A673 (cell line): ENCODE measurements at regions not wholly inside any gene's neighbourhood (a gene's known extent, or its start where the extent isn't known, plus 50 kb on each side); places are given as distances from the start of the nearest gene placed in this dataset.
A peak's percentile ranks its signal among the peaks of the same experiment; 100 is the strongest.

Experiments used
- BruUV-seq: library from RNA; stranded (reverse); fragments of 400-500 nt; replicated peaks from 2 replicates; lab custom pipeline; 2021; lab: Mats Ljungman, UMichigan
- CTCF ChIA-PET: fragments of 300-600 bp; sonication (Branson Sonifier 250); formaldehyde crosslinking; loops from one replicate; lab custom pipeline; 2022; ENCODE audit warnings: antibody characterized with exemption; lab: Charles Lee
- POLR2A ChIA-PET: fragments of 300-600 bp; sonication (Branson Sonifier 250); formaldehyde crosslinking; loops from one replicate; lab custom pipeline; 2022; ENCODE audit warnings: antibody characterized with exemption; ENCODE audit not compliant: low non-redundant PET; lab: Charles Lee
- DNase-seq: peaks from one replicate; pipeline ENCODE4 v3.0.0-alpha.2; 2015; ENCODE audit warnings: low spot score
- H3K27ac ChIP-seq: fragments of 200-600 bp; sonication (generic); 2 replicates; pipeline ENCODE4 v1.5.1; 2016; ENCODE audit warnings: mixed run types, low read depth, mild to moderate bottlenecking, mixed read lengths, antibody characterized with exemption, low read length; ENCODE audit not compliant: poor library complexity, severe bottlenecking
- H3K27me3 ChIP-seq: fragments of 200-600 bp; sonication (generic); replicated peaks from 2 replicates; pipeline ENCODE4 v1.6.1; 2017; ENCODE audit warnings: mixed run types, low read depth, mild to moderate bottlenecking, mixed read lengths, antibody characterized with exemption, low read length; ENCODE audit not compliant: insufficient read depth, poor library complexity
- H3K36me3 ChIP-seq: fragments of 200-600 bp; sonication (generic); 2 replicates; pipeline ENCODE4 v1.6.1; 2016; ENCODE audit warnings: mixed run types, mild to moderate bottlenecking, mixed read lengths, antibody characterized with exemption, low read length; ENCODE audit not compliant: insufficient read depth, poor library complexity, severe bottlenecking
- H3K4me1 ChIP-seq: fragments of 200-600 bp; sonication (generic); 2 replicates; pipeline ENCODE4 v1.6.1; 2017; ENCODE audit warnings: mixed run types, mild to moderate bottlenecking, mixed read lengths, antibody characterized with exemption, low read length; ENCODE audit not compliant: insufficient read depth, poor library complexity, severe bottlenecking
- H3K4me3 ChIP-seq: fragments of 200-600 bp; sonication (generic); 2 replicates; pipeline ENCODE4 v1.5.1; 2016; ENCODE audit warnings: low read depth, mixed run types, mild to moderate bottlenecking, mixed read lengths, low read length; ENCODE audit not compliant: poor library complexity, severe bottlenecking
- H3K9me3 ChIP-seq: fragments of 200-600 bp; sonication (generic); 2 replicates; pipeline ENCODE4 v1.6.1; 2016; ENCODE audit warnings: mixed run types, low read depth, mild to moderate bottlenecking, mixed read lengths, antibody characterized with exemption, low read length; ENCODE audit not compliant: poor library complexity, severe bottlenecking
- EZH2 ChIP-seq: fragments of 200-600 bp; sonication (generic); IDR thresholded peaks from 2 replicates; pipeline ENCODE4 v1.6.1; 2017; ENCODE audit warnings: borderline replicate concordance, low read depth, mild to moderate bottlenecking, mixed read lengths, antibody characterized with exemption, low read length; ENCODE audit not compliant: poor library complexity, severe bottlenecking
- intact Hi-C: fragments of 100-400 bp; cut with micrococcal nuclease; formaldehyde crosslinking; loops from one replicate; pipeline ENCODE4 v1.10.0; 2022; ENCODE audit not compliant: unreplicated experiment
- TF ChIP-seq, protein P1 (sequence below): fragments of 300-800, 200-600 bp; sonication (generic); conservative IDR thresholded peaks from 2 replicates; pipeline ENCODE4 v1.5.1; 2017; ENCODE audit warnings: low read depth, mild to moderate bottlenecking, antibody characterized with exemption, low read length, moderate library complexity, mixed read lengths

DNA sequence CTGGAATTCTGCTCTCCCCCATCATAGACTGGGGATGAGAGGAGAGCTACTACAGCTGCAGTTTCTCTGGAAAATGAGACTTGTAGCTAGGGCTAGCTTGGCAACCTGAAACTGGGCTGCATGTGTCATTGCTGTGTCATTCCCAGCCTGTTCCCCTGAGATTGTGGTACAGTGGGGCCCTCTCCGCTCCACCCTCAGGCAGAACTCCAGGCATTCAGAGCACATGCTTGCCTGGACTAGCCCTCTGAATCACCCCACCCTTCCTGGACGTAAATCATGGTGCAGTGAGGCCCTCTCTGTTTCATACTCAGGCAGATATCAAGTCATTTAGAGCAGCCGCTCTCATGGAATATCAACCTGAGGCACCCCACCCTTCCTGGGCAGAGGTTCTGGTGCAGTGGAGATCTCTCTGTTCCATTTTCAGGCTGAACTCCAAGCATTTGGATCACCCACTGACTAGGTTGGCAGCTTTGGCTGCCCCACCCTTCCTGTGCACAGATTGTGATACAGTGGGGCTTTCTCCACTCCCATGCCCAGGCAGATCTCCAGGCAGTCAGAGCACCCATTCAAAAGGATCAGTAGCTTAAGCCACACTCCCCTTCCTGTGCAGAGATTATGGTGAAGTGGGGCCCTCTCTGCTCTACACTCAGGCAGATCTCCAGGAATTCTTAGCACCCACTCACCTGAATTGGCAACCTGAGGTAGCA lies 274.4 kb downstream of the C11orf87 start:
- no peak for DNase-seq
- BruUV-seq, result no TSS peak
- no peaks in the 10 kb centered on the region for H3K4me1 ChIP-seq
- H3K4me3 ChIP-seq, result no peak overlapping the region
- ChIA-PET POLR2A (interaction anchor here (0.6 kb wide), 1 partner anchor 21 kb away, joined by 5 read pairs; no protein-coding TSS in a partner anchor), CTCF (interaction anchor here (0.6 to 1.1 kb wide), 3 partner anchors 243 to 998 kb away, joined by 3 to 11 read pairs (median 7); no protein-coding TSS in a partner anchor)
- H3K36me3 ChIP-seq, result no peaks in the 10 kb centered on the region
- H3K27ac ChIP-seq, result no peak overlapping the region
- no peak for TF ChIP-seq EZH2
- TF ChIP-seq, protein P1, sequence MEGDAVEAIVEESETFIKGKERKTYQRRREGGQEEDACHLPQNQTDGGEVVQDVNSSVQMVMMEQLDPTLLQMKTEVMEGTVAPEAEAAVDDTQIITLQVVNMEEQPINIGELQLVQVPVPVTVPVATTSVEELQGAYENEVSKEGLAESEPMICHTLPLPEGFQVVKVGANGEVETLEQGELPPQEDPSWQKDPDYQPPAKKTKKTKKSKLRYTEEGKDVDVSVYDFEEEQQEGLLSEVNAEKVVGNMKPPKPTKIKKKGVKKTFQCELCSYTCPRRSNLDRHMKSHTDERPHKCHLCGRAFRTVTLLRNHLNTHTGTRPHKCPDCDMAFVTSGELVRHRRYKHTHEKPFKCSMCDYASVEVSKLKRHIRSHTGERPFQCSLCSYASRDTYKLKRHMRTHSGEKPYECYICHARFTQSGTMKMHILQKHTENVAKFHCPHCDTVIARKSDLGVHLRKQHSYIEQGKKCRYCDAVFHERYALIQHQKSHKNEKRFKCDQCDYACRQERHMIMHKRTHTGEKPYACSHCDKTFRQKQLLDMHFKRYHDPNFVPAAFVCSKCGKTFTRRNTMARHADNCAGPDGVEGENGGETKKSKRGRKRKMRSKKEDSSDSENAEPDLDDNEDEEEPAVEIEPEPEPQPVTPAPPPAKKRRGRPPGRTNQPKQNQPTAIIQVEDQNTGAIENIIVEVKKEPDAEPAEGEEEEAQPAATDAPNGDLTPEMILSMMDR, result no peak
- H3K27me3 ChIP-seq, result peaks cover 4% of the 10 kb centered on the region
- intact Hi-C loops, result loop anchor here (10.0 kb wide), 1 partner anchor 822 kb away; no protein-coding TSS in a partner anchor
- peaks cover 4% of the 10 kb centered on the region for H3K9me3 ChIP-seq

DNA sequence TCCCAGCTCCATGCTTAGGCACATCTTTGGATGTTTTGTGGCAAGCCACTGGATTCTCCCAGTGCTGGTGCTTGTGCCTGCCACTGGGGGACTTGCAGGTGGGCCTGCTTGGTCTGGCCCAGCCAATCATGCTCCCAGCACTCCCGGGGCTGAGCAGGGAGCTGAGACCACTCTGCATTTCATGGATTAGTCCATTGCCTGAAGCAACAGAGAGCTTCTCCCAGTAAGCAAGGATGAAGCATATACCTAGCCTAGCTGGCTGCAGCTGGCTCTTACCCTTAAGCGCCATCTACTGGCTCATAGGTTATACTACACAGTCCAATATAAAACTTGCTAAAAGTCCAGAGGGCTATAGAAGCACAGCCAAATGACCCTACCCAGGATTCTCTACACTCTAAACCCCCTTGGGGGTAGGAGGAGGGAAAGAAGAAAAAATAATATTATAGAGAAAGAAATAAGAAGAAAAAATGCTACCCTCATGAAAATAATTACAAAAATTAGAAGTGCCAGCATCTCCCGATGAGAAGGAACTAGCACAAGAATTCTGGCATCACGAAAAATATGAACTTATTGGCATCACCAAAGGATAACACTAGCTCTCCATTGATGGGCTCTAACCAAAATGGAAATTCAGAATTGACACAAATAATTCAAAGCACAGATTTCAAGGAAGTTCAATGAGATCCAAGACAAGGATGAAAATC lies 275.3 kb downstream of the C11orf87 start:
- intact Hi-C loops, result loop anchor here (1.0 to 10.0 kb wide), 2 partner anchors 822 to 999 kb away; no protein-coding TSS in a partner anchor
- Histone ChIP-seq H3K27ac (no peak overlapping the region), H3K4me3 (no peak overlapping the region), H3K36me3 (no peaks in the 10 kb centered on the region), H3K9me3 (peaks cover 4% of the 10 kb centered on the region), H3K27me3 (no peaks in the 10 kb centered on the region), H3K4me1 (no peaks in the 10 kb centered on the region)
- peak; percentile 75 for DNase-seq
- no TSS peak for BruUV-seq
- CTCF ChIA-PET, result interaction anchor here (1.0 to 1.1 kb wide), 2 partner anchors 242 to 999 kb away, joined by 7 to 11 read pairs; no protein-coding TSS in a partner anchor
- POLR2A ChIA-PET, result interaction anchor here (0.6 kb wide), 1 partner anchor 21 kb away, joined by 5 read pairs; no protein-coding TSS in a partner anchor
- no peak for TF ChIP-seq EZH2
- TF ChIP-seq, protein P1, result peak; percentile 91

DNA sequence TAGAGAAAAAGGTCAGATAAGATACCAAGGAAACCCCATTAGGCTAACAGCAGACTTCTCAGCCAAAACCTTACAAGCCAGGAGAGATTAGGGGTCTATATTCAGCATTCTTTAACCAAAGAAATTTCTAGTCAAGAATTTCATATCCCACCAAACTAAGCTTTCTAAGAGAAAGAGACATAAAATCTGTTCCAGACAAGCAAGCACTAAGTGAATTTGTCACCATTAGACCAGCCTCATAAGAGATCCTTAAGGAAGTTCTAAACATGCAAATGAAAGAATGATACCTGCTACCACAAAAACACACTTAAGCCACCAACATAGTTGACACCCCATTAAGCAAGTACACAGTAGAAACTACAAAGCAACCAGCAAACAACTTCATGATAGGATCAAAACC lies 276.2 kb downstream of the C11orf87 start:
- TF ChIP-seq, protein P1, result no peak
- TF ChIP-seq EZH2, result no peak
- intact Hi-C loops, result loop anchor here (10.0 kb wide), 1 partner anchor 823 kb away; no protein-coding TSS in a partner anchor
- no peaks in the 10 kb centered on the region for H3K4me1 ChIP-seq
- ChIA-PET CTCF (interaction anchor here (0.9 kb wide), 1 partner anchor 1000 kb away, joined by 3 read pairs; no protein-coding TSS in a partner anchor), POLR2A (no interaction called here)
- no peak overlapping the region for H3K27ac ChIP-seq
- no peak for DNase-seq
- BruUV-seq, result no TSS peak
- H3K36me3 ChIP-seq, result no peaks in the 10 kb centered on the region
- no peak overlapping the region for H3K4me3 ChIP-seq
- H3K27me3 ChIP-seq, result peaks cover 7% of the 10 kb centered on the region
- peaks cover 4% of the 10 kb centered on the region for H3K9me3 ChIP-seq
